Right renal pelvis (tissue), 4 donors: ENCODE measurements at regions not wholly inside any gene's neighbourhood (a gene's known extent, or its start where the extent isn't known, plus 50 kb on each side); places are given as distances from the start of the nearest gene placed in this dataset.
"Not testable (repeated sequence)": the region's sequence is repeated elsewhere in the genome, so short reads cannot be mapped to it uniquely, and the experiment has no call there.

Source experiments
- DNase-seq, 4 donors: peaks; one replicate each; pipeline ENCODE4 v3.0.0-alpha.2; 2013; ENCODE audit warnings: low read depth in 4 of 4, low spot score in 3 of 4, missing footprints in 1 of 4

DNA sequence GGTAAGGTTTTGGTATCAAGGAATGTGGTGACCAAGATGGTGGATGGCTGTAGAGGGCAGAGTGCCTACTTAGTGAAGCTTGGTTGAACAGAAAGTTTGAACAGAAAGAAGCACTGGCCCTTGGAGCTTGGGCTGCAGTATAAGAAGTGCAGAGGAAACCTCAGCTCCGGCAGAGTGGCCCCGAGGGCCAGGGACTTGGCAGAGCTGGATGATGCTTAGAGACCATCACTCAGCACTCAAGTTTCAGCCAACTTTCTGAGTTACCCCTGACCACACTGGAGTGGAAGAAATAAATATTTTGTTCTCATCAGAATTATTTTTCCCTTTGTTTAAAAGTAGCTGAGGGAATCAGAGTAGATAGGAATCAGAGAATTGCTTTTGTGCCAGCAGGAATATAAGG lies 336.7 kb downstream of the C7orf25 start:
- no peak for DNase-seq

DNA sequence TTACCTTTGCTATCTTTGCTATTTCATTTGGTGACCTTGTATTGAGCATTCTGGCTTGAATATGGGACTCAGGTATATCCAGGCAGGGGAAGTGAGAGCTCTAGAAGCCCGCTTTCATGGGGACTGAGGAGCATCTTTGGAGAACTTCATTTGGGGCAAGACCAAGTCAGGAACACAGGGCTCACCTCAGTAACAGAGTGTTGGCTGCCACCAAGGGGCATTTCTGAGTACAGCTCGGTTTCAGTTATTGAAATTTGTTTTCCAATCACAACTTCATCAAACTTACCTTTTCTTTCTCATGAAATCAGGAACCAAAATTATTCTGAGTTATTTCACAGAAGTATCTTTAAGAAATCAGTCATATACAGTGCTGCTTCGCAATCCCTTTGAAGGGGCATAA lies 337.2 kb downstream of the C7orf25 start:
- DNase-seq, result no peak

DNA sequence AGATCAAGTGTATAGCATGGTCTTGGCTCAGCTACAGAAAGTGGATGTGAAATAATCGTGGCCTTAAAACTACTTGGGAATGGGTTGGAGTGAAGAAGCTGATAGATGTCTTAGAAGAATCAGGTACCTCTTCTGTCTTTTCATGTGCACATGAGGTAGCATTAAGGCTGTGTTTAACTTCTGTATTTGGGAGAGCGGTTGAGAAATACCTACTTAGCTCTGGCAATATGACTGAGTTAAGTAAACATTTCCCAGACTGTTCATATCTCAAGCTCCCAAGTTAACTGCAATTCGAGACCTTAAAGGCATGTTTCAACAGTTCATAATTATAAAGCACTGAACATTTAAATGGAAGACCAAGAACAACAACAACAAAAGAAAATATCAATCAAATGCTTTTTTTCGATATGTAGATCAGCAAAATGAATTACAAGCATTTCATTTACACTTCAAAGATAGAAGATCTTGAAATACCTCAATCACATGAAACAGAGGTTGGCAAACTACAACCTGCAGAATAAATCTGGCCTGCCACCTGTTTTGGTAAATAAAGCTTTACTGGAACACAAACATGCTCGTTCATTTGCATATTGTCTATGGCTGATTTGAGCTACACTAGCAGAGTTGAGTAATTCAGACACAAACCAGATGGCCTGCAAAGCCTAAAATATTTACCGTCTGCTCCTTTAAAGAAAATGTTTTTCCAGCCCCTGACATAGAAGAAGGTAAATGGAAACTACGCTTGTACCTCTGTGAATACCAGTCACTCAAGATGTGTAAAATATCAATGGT lies 337.1 kb upstream of the GLI3 start:
- no peak for DNase-seq

DNA sequence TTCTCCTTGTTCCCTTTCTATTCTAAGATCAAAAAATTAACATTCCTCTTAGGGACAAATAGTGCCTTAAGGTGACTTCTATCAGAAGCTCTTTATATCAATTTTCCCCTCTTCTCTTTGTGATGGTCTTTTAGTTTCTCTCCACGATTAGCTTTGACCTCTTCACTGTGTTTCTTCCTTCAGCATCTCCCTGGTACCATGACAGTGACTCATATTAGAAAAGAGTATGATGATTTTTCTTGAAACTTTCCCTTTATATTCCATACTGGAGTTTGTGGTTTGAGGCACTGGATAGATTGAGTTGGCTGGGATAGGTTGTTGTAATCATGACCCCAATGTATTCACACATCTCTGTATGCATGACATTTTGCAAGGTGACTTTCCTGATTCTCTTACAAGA lies 335.6 kb upstream of the GLI3 start:
- no peak for DNase-seq

DNA sequence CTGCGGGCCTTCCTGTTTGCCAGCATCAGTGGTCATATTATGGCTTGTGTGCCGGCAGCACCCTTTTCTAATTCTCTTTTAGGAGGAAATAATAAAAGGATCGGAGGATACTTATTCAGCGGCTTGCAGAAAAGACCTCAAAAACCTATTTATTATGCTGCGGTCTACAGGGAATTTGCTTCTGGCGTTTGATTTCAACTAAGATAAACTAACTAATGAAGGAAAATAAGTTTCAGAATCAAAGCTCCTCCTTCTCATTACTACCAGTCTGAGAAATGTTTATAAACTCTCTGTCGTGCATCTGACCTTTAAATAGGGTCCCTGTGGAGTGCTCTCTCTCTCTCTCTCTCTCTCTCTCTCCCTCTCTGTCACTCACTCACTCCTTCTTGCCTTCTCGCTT lies 335.0 kb upstream of the GLI3 start:
- DNase-seq, result no peak

DNA sequence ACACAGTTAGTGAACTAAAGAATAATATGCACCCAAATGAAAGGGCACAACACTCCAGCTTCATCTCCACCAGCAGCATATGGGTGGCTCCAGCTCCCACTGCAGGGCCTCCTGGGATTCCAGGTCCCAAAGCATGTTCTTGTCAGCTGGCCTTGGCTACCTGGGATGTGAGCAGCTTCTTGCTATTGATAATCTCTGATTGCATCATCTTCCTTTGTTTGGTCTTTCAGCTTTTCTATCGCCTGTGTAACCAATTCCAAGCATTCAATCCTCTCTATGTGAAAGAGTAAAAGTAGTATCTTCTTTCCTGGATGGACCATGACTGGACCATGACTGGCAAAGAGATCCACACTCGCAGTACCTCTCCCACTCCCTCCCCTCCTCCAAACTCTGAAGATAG lies 333.9 kb upstream of the GLI3 start:
- DNase-seq, result no peak

DNA sequence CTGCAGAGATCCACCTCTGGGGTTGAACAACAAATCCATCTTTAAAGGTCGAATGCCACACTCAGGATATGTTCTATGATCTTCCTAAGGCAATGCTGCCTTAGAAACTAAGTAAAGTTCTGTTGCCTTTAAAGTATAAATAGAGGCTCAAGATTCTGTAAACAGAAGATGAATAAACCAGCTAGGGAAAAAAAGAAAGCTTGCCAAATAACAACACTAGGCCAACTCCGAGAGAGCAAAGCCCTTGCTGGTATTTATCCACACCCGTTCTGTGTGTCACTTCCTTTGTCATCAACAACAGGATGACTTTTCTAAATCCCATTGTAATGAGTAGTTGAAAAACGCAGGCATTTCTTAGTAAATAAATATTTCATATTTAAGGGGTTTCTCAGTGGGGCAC lies 330.0 kb upstream of the GLI3 start:
- no peak for DNase-seq

DNA sequence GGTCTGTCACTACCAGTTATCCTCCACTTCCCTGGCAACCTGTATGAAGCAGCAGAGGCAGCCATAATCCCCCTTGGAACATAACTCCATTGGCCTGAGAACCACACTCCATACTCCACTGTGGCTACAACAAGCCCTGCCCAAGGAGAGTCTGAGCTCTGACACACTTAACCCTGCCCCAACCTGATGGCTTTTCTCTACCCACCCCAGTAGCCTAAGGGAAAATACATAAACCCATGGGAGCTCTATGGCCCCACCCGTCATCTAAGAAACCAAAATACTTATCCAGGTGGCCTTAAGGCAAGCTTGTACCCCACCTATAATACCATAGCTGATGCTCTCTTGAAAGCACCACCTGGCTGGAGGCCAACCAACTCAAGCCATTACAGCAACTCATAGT lies 324.8 kb upstream of the GLI3 start:
- DNase-seq, result no peak

DNA sequence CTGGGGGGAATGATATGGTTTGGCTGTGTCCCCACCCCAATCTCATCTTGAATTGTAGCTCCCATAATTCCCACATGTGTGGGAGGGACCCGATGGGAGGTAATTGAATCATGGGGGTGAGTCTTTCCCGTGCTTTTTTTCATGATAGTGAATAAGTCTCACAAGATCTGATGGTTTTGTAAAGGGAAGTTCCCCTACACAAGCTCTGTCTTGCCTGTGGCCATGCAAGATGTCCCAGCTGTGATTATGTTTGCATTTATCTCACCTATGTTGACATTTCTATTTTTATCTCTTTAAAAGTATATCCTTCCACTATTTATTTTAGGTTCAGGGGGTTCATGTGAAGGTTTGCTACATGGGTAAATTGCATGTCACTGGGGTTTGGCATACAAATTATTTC lies 323.9 kb upstream of the GLI3 start:
- no peak for DNase-seq

DNA sequence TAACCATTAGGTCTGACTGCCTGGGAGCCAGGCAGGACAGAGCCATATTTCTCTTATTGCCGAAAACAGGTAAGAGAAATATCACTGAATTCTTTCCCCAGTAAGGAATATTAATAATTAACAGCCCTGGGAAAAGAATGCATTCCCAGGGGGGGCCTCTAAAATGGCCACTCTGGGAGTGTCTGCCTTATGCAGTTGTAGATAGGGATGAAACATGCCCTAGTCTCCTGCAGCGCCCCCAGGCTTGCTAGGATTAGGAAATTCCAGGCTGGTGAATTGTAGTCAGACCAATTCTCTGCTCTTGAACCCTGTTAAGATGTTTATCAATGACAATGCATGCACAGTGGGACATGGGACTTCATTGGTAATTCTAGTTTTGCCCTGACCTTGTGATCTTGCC lies 317.9 kb upstream of the GLI3 start:
- not testable (repeated sequence) for DNase-seq

DNA sequence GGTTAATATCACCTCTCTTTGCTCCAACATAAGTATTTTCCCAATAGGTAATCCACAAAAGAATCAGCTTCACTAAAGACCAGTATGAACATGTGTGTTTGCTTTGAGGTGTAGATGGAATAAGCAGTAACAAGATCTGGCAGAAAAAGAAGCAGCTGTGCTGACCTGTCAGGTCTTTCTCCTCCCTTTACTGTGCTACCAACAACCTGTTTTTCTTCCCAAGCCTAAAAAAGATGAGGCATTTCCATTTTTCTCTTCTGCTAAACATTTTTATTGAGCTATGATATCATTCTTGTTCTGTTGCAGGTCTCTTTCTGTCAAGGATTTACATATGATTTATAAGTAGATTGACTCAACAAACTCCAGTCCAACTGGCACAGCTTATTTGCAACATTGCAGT lies 315.2 kb upstream of the GLI3 start:
- DNase-seq, result no peak

DNA sequence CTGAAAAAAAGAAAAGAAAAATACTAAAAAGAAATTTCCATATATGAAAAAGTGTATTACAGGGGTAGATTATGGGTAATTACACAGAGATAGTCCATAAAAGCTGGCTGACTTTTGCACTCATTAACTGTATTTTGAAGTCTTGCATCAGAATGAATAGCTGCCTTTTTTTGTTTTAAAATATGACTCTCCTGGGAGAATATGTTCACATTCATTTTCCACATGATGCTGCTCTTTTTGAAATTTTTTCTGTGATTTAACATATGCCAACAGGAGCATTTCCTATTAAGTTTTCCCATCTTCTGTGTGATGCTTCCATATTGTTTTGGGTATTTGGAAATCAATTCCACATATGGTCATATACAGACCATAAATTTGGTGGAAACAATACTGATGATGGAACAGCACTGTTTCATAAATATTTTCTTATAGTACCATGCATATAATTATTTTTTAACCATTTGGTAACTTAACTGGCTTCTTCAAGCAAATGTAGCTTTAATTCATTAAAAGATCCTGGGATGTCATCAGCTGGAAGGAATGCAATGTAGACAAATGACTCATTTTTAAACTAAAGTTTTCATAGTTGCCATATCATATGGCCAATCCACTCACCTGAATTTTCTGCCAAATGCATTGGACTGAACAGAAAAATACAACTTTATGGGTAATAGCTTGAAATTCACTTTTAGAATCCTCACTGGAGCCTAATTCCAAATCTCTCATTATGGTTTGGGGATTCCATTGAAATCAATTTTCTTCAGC lies 313.9 kb upstream of the GLI3 start:
- no peak for DNase-seq

DNA sequence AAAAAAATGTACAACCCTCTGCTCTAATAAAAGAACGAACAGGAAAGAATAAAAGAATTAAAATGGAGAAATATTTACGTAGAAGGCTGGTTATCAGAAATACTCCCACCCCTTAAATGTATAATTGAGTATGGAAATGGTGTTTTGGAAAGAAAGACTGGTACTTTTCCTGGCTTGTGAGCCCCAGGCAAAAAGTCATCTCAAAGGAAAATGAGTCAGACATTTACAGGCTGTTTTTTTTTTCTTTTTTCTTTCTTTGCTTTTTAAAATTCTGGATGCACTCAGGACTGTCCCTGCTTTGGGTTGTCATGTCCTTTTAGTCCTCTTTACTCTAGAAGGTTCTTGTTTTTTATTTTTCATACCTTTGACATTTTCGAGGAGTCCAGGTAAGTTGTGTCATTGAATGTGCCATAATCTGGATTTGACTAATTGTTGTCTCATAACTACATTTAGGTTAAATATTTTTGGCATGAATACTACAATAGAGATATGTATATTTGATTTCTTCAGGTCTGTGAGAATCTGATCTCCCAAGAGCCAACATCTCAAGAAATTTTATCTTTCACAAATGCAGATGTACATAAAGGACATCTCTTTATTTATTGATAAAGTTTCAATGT lies 313.0 kb upstream of the GLI3 start:
- no peak for DNase-seq

DNA sequence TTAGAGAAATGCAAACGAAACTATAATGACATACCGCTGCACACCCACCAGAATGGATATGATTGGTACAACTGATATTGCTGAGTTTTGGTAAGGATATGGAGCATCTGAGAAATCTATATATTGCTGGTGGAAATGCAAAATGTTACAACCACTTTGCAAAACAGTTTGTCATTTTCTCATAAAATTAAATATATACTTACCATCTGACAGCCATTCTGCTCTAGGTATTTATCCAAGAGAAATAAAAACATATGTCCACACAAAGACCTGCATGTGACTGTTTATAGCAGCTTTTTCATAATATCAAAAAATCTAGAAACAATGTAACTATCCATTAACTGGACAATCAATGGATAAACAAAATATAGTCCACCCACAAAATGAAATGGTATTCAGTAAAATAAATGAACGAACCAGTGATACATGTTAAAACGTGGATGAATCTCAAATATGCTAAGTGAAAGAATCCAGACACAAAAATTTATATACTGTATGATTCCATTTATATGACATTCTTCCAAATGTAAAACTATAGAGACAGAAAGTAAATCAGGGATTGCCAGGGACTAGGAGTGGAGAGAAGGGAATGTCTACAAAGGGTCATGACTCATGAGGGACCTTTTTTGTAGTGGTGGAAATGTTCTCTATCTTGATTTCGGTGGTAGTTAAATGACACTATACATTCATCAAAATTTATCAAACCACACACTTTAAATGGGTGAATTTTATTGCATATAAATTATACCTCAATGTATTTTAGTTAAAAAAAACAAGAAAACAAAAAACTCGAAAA lies 312.0 kb upstream of the GLI3 start:
- DNase-seq, result no peak

DNA sequence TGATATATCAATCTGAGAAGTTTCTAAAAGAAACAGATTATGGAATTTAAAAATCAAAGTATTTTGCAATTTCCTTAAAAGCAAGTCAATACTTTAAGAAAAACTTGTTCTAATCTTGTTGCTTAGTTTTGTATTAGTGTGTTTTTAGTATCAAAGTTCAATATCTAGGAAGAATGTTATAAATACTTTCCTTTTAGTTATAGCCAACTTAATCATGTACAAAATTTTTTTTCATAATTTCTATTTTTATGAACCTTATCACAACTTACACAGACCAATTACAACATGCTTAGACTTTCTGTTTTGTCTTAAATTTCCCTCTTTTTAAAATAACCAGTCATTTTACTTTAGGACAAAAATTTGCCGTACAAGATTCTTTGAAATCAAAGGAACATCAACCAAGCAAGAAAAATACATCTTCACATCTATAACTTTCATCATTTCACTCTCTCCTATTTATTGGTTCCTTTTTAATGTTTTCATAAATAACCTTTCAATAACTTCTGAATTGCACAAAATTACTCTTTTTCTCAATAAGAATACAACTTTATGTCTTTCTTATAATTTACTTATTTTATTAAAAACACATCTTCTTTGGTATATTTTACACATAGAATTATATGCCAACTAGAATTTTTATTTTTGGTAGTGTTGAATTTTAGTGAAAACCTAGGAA lies 308.2 kb upstream of the GLI3 start:
- DNase-seq, result no peak

DNA sequence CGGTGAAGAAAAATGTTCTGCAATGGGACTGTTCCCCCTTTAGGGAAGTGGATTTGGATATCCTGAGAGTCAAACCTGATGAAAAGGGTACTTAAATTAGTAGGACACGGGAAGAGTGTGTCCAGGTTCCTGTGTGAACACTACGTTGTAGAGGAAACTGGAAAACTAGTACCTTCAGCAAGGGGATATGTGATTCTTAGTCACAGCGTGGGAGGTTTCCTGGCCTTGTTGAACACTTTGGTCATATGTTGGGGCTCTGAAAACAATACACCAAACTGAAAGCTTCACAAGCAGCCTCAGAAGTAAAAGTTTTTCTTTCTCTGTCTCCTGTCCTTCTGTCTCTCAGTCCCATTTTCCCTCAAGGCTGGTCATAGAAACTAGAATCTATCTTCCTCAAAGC lies 306.9 kb upstream of the GLI3 start:
- DNase-seq, result no peak

DNA sequence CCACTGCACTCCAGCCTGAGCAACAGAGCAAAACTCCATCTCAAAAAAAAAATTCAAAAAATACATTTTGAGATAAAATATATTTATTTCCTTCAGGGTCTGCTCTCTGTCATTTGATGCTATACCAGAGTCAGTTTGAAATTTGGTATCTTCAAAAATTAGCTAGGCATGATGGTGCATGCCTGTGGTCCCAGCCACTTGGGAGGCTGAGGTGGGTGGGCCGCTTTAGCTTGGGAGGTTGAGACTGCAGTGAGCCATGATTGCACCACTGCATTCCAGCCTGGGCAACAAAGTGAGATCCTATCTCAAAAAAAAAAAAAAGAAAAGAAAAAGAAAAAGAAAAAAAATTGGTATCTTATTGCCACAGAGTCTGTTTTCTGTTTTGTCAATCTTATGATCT lies 305.4 kb upstream of the GLI3 start:
- not testable (repeated sequence) for DNase-seq

DNA sequence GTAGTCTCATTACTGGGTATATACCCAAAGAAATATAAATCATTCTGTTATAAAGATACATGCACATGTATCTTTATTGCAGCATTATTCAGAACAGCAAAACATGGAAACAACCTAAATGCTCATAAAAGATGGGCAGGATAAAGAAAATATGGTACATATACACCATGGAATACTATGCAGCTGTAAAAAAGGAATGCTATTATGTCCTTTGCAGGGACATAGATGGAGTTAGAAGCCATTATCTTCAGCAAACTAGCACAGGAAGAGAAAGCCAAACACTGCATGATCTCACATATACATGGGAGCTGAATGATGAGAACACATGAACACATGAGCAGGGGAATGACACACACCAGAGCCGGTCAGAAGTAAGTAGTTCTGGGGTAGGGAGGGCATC lies 297.4 kb upstream of the GLI3 start:
- DNase-seq, result no peak

DNA sequence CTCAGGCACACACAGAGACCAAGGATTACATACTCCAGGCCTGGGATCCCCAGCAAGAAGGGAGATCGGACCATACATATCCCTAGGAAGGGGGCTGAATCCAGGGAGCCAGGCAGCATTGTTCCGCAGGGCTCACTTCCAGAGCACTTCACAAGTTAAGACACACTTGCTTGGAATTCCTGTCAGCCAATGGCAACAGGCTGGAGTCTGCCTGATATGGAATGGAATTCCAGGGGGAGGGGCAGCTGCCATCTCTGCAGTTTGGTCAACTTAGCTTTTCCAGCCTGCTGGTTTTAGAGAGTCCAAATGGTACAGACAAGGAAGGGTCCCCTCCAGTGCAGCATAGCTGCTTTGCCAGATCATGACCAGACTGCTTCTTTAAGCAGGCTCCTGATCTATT lies 290.0 kb upstream of the GLI3 start:
- DNase-seq, result no peak

DNA sequence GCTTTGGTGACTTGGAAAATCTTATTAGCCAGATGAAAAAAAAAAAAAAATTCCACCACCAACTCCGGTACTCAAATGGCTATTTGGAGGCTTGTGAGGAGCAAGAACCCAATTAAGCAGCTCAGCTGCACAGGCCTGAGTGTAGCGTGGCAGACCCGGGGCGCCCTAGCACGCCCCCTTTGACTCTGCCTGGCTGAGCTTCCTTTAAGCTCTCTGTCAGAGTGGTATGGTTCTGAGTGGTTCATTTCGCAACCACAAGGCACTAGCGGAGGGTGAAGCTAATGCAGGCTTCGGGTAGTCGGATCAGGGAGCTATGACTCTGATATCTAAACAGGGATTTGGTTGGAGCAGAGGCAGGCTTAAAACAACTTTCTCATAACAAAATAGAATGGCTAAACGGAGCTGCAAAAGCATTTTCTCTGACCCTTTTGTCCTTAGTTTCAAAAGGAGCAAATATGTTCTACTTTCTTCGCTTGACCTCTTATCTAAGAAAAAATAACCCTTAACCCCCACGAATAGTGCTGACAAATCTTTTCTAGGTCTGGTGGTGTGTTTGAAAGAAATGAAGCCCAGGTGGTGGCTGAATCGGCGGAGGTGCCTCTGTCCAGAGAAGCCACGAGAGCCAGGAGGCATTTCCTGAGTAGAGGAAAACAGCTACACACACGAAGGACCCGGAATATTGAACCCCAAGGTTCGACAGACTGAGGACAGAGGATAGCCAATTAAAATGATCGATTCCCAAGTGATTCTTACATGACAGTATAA lies 285.4 kb upstream of the GLI3 start:
- DNase-seq, result no peak
